NT2/D1 (cell line): ENCODE measurements at regions not wholly inside any gene's neighbourhood (a gene's known extent, or its start where the extent isn't known, plus 50 kb on each side); places are given as distances from the start of the nearest gene placed in this dataset.

Source experiments
- YY1 ChIP-seq: IDR thresholded peaks from 2 replicates; pipeline ENCODE4 v1.6.1; 2011; ENCODE audit not compliant: insufficient read length, insufficient read depth
- ZNF274 ChIP-seq: IDR thresholded peaks from 2 replicates; pipeline ENCODE4 v1.6.1; 2011; ENCODE audit warnings: mild to moderate bottlenecking, low read depth, low read length

DNA sequence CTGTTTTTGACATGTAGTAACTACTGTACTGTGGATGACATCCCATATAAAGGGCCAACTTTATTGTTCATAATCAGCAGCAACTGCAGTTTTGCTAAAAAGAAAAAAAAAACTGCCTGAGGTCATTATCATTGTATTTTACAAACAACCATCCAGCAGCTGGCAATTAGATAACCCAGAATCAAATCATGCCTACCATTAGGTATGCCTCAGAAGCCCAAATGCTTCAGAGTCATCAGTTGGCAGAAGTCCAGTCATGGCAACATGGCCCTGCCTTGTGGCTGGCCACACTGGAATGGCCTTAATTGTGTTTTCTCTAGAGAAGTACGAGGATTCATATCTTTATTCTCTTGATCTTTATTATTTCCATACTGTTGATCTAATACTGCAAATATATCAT is 462.4 kb upstream of the NRSN1 start:
- TF ChIP-seq YY1 (no peak), ZNF274 (no peak)
